ENCODE measurements at regions not wholly inside any gene's neighbourhood (a gene's known extent, or its start where the extent isn't known, plus 50 kb on each side); places are given as distances from the start of the nearest gene placed in this dataset.

DNA sequence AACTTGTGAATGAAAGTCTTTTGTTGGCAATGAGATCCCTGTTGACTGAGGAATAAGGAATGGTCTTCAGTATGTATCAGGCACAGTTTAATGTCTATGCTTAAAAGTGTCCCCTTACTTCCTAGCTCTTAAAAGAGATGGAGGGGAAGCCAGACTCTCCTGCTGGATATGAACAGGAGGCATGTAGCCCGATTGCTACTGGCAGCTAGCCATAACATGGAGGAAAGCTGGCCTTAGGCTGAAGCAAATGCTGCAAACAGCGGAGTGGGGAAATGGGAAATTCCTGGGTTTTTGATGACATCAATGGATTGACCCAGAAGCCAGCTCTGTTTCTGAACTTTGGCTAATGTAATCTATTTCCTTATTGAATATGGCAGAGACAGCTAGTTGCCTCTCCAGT is 266.1 kb downstream of the SLC4A3 start:
- DNase-seq (ENCODE audit: low read depth in 1 of 2, low spot score in 1 of 2), result peak in 1 of 2 donors; percentile 8
- TF ChIP-seq CTCF (IDR thresholded peaks at IDR 0.05; ENCODE audit: low read depth, low read length), result no peak
- Histone ChIP-seq H3K27me3 (no peaks in the 10 kb centered on the region), H3K4me1 (ENCODE audit: low read depth) (no peaks in the 10 kb centered on the region), H3K4me3 (no peak overlapping the region), H3K36me3 (no peaks in the 10 kb centered on the region), H3K9me3 (ENCODE audit: low read depth) (no peaks in the 10 kb centered on the region), H3K27ac (no peak overlapping the region)

DNA sequence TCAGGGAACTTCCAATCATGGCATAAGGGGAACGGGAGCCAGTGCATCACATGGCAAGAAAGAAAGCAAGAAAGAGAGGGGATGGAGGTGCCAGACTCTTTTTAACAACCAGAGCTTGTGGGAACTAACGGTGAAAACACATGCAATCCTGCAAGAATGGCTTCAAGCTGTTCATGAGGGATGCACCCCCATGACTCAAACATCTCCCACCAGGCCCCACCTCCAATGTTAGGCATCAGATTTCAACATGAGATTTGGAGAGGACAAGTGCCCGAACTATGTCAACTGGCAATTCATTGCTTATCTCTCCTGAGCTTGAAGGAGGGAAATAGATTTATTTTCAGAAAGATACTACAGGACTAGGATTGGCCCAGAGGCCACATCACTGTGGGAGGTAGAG is 270.0 kb downstream of the SLC4A3 start:
- Histone ChIP-seq H3K9me3 (ENCODE audit: low read depth) (no peaks in the 10 kb centered on the region), H3K36me3 (no peaks in the 10 kb centered on the region), H3K4me1 (ENCODE audit: low read depth) (no peaks in the 10 kb centered on the region), H3K27ac (no peak overlapping the region), H3K27me3 (no peaks in the 10 kb centered on the region), H3K4me3 (no peak overlapping the region)
- no peak for TF ChIP-seq CTCF (IDR thresholded peaks at IDR 0.05; ENCODE audit: low read depth, low read length)
- no peak for DNase-seq (ENCODE audit: low read depth in 1 of 2, low spot score in 1 of 2)

DNA sequence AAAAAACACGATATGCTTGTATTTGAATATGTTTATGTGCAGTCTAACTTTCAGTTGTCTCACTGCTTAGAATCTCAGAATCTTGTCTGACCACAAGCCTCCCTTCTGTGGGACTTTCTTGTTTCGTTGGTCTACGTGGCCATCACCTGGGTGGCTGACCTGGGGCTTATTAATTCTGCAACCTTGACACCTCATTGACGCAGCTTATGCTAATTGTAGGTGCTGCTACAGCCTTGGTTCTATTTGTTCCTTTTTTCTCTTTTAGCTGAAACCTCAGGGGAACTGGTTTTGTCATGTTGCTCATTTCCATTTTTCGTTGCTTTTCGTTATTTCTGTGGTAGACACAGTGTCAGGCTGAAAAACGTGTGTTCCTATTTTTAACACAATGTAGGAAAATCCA is 273.7 kb downstream of the SLC4A3 start:
- DNase-seq (ENCODE audit: low read depth in 1 of 2, low spot score in 1 of 2), result no peak
- Histone ChIP-seq H3K36me3 (no peaks in the 10 kb centered on the region), H3K4me3 (no peak overlapping the region), H3K4me1 (ENCODE audit: low read depth) (no peaks in the 10 kb centered on the region), H3K9me3 (ENCODE audit: low read depth) (no peaks in the 10 kb centered on the region), H3K27ac (no peak overlapping the region), H3K27me3 (no peaks in the 10 kb centered on the region)
- TF ChIP-seq CTCF (IDR thresholded peaks at IDR 0.05; ENCODE audit: low read depth, low read length), result no peak

DNA sequence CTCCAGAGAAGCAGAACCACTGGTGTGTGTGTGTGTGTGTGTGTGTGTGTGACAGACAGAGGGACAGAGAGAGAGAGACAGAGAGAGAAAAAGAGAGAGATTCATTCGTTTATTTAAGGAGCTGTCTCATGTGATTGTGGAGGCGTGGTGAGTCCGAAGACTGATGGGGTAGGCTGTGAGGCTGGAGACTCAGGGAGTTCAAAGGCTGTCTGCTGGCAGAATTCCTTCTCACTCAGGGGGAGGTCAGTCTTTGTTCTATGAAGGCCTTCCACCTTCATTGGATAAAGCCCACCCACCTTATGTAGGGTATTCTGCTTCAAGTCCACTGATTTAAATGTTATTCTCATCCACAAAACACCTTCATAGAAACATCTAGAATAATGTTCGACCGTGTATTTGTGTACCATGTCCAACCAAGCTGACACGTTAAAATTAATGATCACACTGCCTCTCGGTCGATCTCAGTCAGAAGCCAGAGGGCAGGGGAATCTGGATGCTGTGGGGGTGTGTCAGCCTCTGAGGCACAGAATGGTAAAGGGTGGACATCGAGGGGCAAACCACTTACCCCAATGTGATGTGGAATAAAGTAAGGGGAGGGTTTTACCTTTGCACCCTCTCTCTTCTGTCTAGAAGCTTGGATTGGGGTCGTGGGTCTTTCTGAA is 275.6 kb downstream of the SLC4A3 start:
- H3K4me1 ChIP-seq (ENCODE audit: low read depth), result no peaks in the 10 kb centered on the region
- no peaks in the 10 kb centered on the region for H3K9me3 ChIP-seq (ENCODE audit: low read depth)
- no peak overlapping the region for H3K4me3 ChIP-seq
- TF ChIP-seq CTCF (IDR thresholded peaks at IDR 0.05; ENCODE audit: low read depth, low read length), result no peak
- no peaks in the 10 kb centered on the region for H3K36me3 ChIP-seq
- DNase-seq (ENCODE audit: low read depth in 1 of 2, low spot score in 1 of 2), result no peak
- no peak overlapping the region for H3K27ac ChIP-seq
- H3K27me3 ChIP-seq, result no peaks in the 10 kb centered on the region

- no peak for DNase-seq (ENCODE audit: low read depth in 1 of 2, low spot score in 1 of 2)
- Histone ChIP-seq H3K9me3 (ENCODE audit: low read depth) (no peaks in the 10 kb centered on the region), H3K27me3 (no peaks in the 10 kb centered on the region), H3K4me3 (no peak overlapping the region), H3K27ac (no peak overlapping the region), H3K4me1 (ENCODE audit: low read depth) (no peaks in the 10 kb centered on the region), H3K36me3 (no peaks in the 10 kb centered on the region)
- TF ChIP-seq CTCF (IDR thresholded peaks at IDR 0.05; ENCODE audit: low read depth, low read length), result no peak
Observed at GRCh38 chr2:219905640-219906039, 278.2 kb downstream of the SLC4A3 start.

Measured in cardiac muscle cell (in vitro differentiated cells and primary cell).